Lower leg skin (tissue), 3 donors: ENCODE measurements at regions not wholly inside any gene's neighbourhood (a gene's known extent, or its start where the extent isn't known, plus 50 kb on each side); places are given as distances from the start of the nearest gene placed in this dataset.

Source experiments
- POLR2A ChIP-seq, 2 donors: fragments of 450-650 bp; IDR thresholded peaks; one replicate each; pipeline ENCODE4 v1.6.1; 2016 to 2017; ENCODE audit warnings: antibody characterized with exemption in 2 of 2, mild to moderate bottlenecking in 1 of 2, moderate library complexity in 1 of 2
- TF ChIP-seq, protein P1 (sequence below), 3 donors: fragments of 450-650 bp; IDR thresholded peaks; one replicate each; pipeline ENCODE4 v1.5.1; 2016; ENCODE audit warnings: antibody characterized with exemption in 3 of 3, mild to moderate bottlenecking in 3 of 3, moderate library complexity in 2 of 3

GRCh38 chr4:30525662-30526315, 194.4 kb upstream of the PCDH7 start:
- TF ChIP-seq POLR2A (IDR thresholded peaks at IDR 0.05), result no peak
- TF ChIP-seq, protein P1, sequence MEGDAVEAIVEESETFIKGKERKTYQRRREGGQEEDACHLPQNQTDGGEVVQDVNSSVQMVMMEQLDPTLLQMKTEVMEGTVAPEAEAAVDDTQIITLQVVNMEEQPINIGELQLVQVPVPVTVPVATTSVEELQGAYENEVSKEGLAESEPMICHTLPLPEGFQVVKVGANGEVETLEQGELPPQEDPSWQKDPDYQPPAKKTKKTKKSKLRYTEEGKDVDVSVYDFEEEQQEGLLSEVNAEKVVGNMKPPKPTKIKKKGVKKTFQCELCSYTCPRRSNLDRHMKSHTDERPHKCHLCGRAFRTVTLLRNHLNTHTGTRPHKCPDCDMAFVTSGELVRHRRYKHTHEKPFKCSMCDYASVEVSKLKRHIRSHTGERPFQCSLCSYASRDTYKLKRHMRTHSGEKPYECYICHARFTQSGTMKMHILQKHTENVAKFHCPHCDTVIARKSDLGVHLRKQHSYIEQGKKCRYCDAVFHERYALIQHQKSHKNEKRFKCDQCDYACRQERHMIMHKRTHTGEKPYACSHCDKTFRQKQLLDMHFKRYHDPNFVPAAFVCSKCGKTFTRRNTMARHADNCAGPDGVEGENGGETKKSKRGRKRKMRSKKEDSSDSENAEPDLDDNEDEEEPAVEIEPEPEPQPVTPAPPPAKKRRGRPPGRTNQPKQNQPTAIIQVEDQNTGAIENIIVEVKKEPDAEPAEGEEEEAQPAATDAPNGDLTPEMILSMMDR (IDR thresholded peaks at IDR 0.05), result no peak
